HCT116 (cell line): ENCODE measurements at regions not wholly inside any gene's neighbourhood (a gene's known extent, or its start where the extent isn't known, plus 50 kb on each side); places are given as distances from the start of the nearest gene placed in this dataset.

Experiments used
- ATAC-seq: fragments of 200-7000 bp; cut with Tn5 transposase; 2 replicates; pipeline ENCODE4 v1.9.1; 2020; ENCODE audit warnings: mild to moderate bottlenecking, moderate library complexity
- BruUV-seq: library from RNA; stranded (reverse); fragments of 400-500 nt; replicated peaks from 2 replicates; lab custom pipeline; 2021; lab: Mats Ljungman, UMichigan
- CTCF ChIA-PET: fragments of 300-600 bp; sonication (Branson Sonifier 250); formaldehyde crosslinking; loops from one replicate; lab custom pipeline; 2021; ENCODE audit warnings: antibody characterized with exemption; lab: Charles Lee
- POLR2A ChIA-PET: fragments of 300-600, 350-600 bp; sonication (Branson Sonifier 250); formaldehyde crosslinking; loops from one replicate; lab custom pipeline; 2021; ENCODE audit warnings: antibody characterized with exemption; lab: Charles Lee
- RAD21 ChIA-PET, 2 experiments: fragments of 300-600 bp; sonication (Branson Sonifier 250); formaldehyde crosslinking; loops; one replicate each; lab custom pipeline; 2023; ENCODE audit warnings: low total read pairs in 2 of 2; ENCODE audit not compliant: uncharacterized antibody in 2 of 2, unreplicated experiment in 2 of 2, low non-redundant PET in 1 of 2; lab: Charles Lee
- DNase-seq: peaks from one replicate; pipeline ENCODE4 v3.0.0-alpha.2; 2010; ENCODE audit warnings: low read depth, low spot score
- H2AFZ ChIP-seq: fragments of 200-600 bp; shearing (Covaris generic), sonication (generic); 2 replicates; pipeline ENCODE4 v1.6.1; 2017; ENCODE audit warnings: low read depth, mixed run types, mixed read lengths, antibody characterized with exemption, low read length; ENCODE audit not compliant: poor library complexity, severe bottlenecking
- H3K27ac ChIP-seq: 2 replicates; pipeline ENCODE4 v1.5.1; 2012; ENCODE audit warnings: low read depth, low read length
- H3K27me3 ChIP-seq: fragments of 200-600 bp; sonication (generic); 2 replicates; pipeline ENCODE4 v1.6.1; 2016; ENCODE audit warnings: mixed run types, low read length, mixed read lengths; ENCODE audit not compliant: insufficient read depth
- H3K36me3 ChIP-seq, 2 experiments: fragments of 200-500 bp in 1 of 2; fragments of 200-600 bp in 1 of 2; sonication (Bioruptor generic) in 1 of 2; sonication (generic) in 1 of 2; 2 replicates each; pipeline versions ENCODE4 v1.5.1 to v1.6.1; 2014 to 2016; ENCODE audit warnings: low read length in 2 of 2, inconsistent platforms in 1 of 2, mixed read lengths in 1 of 2, mixed run types in 1 of 2; ENCODE audit not compliant: insufficient read depth in 2 of 2, control insufficient read depth in 1 of 2
- H3K4me1 ChIP-seq, 2 experiments: fragments of 200-600 bp in 1 of 2; sonication (generic) in 1 of 2; 2 replicates each; pipeline versions ENCODE4 v1.5.1 to v1.6.1; 2012 to 2017; ENCODE audit warnings: low read length in 2 of 2, inconsistent platforms in 1 of 2, mild to moderate bottlenecking in 1 of 2, mixed read lengths in 1 of 2, mixed run types in 1 of 2, moderate library complexity in 1 of 2; ENCODE audit not compliant: insufficient read depth in 2 of 2, control insufficient read depth in 1 of 2
- H3K4me2 ChIP-seq: fragments of 200-600 bp; sonication (generic); 2 replicates; pipeline ENCODE4 v1.6.1; 2017; ENCODE audit warnings: mixed run types, low read length, mixed read lengths
- H3K4me3 ChIP-seq, 2 experiments: fragments of 200-600 bp in 1 of 2; sonication (generic) in 1 of 2; replicated peaks in 1 of 2; 2 replicates each; pipeline ENCODE4 v1.5.1; 2011 to 2016; ENCODE audit warnings: low read length in 2 of 2, control low read depth in 1 of 2, low read depth in 1 of 2, mild to moderate bottlenecking in 1 of 2, mixed read lengths in 1 of 2, mixed run types in 1 of 2
- H3K79me2 ChIP-seq: fragments of 200-600 bp; sonication (generic); 2 replicates; pipeline ENCODE4 v1.6.1; 2017; ENCODE audit warnings: mild to moderate bottlenecking, mixed run types, low read length, moderate library complexity, mixed read lengths; ENCODE audit not compliant: insufficient read depth
- H3K9ac ChIP-seq: fragments of 200-600 bp; sonication (generic); 2 replicates; pipeline ENCODE4 v1.6.1; 2016; ENCODE audit warnings: low read length, mixed read lengths
- H3K9me2 ChIP-seq: fragments of 200-600 bp; sonication (generic), shearing (Covaris generic); 2 replicates; pipeline ENCODE4 v1.6.1; 2017; ENCODE audit warnings: mixed run types, mild to moderate bottlenecking, moderate library complexity; ENCODE audit not compliant: insufficient read depth
- H3K9me3 ChIP-seq, 2 experiments: fragments of 200-500 bp in 1 of 2; fragments of 200-600 bp in 1 of 2; sonication (Bioruptor generic) in 1 of 2; sonication (generic) in 1 of 2; 2 replicates each; pipeline ENCODE4 v1.6.1; 2014 to 2017; ENCODE audit warnings: low read length in 2 of 2, mixed read lengths in 2 of 2, inconsistent platforms in 1 of 2, low read depth in 1 of 2, mild to moderate bottlenecking in 1 of 2, mixed run types in 1 of 2, moderate library complexity in 1 of 2; ENCODE audit not compliant: control insufficient read depth in 1 of 2, insufficient read depth in 1 of 2
- H4K20me1 ChIP-seq: fragments of 200-600 bp; sonication (generic), shearing (Covaris generic); 2 replicates; pipeline ENCODE4 v1.6.1; 2017; ENCODE audit warnings: mixed run types, mild to moderate bottlenecking, moderate library complexity; ENCODE audit not compliant: insufficient read depth
- CEBPB ChIP-seq: IDR thresholded peaks from 2 replicates; pipeline ENCODE4 v1.6.1; 2012; ENCODE audit warnings: low read depth
- EGR1 ChIP-seq: IDR thresholded peaks from 2 replicates; pipeline ENCODE4 v1.6.1; 2012; ENCODE audit warnings: low read depth
- FOSL1 ChIP-seq: IDR thresholded peaks from 2 replicates; pipeline ENCODE4 v1.6.1; 2012; ENCODE audit warnings: low read depth
- POLR2AphosphoS5 ChIP-seq: IDR thresholded peaks from 2 replicates; pipeline ENCODE4 v1.6.1; 2011; ENCODE audit warnings: mild to moderate bottlenecking, low read depth, low read length, moderate library complexity
- RAD21 ChIP-seq: IDR thresholded peaks from 2 replicates; pipeline ENCODE4 v1.6.1; 2012; ENCODE audit warnings: low read depth, mild to moderate bottlenecking
- YY1 ChIP-seq: IDR thresholded peaks from 2 replicates; pipeline ENCODE4 v1.6.1; 2011; ENCODE audit warnings: low read length, low read depth, moderate library complexity, mild to moderate bottlenecking; ENCODE audit not compliant: insufficient replicate concordance; ENCODE audit errors: extremely low read depth
- ZNF274 ChIP-seq: fragments of 200-500 bp; sonication (Bioruptor generic); IDR thresholded peaks from 2 replicates; pipeline ENCODE4 v1.6.1; 2014; ENCODE audit warnings: mild to moderate bottlenecking, low read depth, low read length, inconsistent platforms
- intact Hi-C: fragments of 100-400 bp; cut with micrococcal nuclease; formaldehyde crosslinking; loops from 2 replicates; pipeline ENCODE4 v1.10.0; 2022
- TF ChIP-seq, protein P1 (sequence below): IDR thresholded peaks from 2 replicates; pipeline ENCODE4 v1.6.1; 2012

DNA sequence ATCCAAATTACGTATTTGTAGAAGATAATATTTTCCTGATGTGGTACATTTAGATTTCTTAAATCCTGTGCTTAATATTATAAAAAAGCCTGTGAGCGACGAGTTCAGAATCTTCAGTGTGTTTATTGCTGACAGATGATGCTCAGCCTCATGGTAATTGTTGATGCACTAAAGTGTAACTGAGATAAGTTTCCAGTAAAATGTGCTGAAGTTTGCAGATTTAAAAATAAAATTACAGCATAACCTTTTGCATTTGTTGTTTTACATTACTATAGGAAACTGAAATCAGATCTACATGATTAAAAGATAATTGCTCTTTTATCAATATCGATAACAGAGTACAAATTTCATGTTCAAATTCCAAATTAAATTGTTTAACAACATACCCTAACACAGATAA lies 307.6 kb downstream of the FIGN start:
- Histone ChIP-seq H3K79me2 (no peaks in the 10 kb centered on the region), H4K20me1 (no peaks in the 10 kb centered on the region), H3K27me3 (no peaks in the 10 kb centered on the region; the same call in 1 of the 2 replicates), H3K9me2 (no peaks in the 10 kb centered on the region), H3K9me3 (no peaks in the 10 kb centered on the region), H3K4me1 (no peaks in the 10 kb centered on the region), H3K4me2 (no peak overlapping the region), H3K36me3 (no peaks in the 10 kb centered on the region), H2AFZ (no peak overlapping the region), H3K9ac (no peak overlapping the region), H3K4me3 (no peak overlapping the region), H3K27ac (no peak overlapping the region)
- intact Hi-C loops, result no loop called here
- CTCF ChIA-PET, result no interaction called here
- BruUV-seq, result no TSS peak
- DNase-seq (no peak), ATAC-seq (no peak)
- RAD21 ChIA-PET, result no interaction called here
- TF ChIP-seq FOSL1 (no peak), POLR2AphosphoS5 (no peak)
- TF ChIP-seq, protein P1, sequence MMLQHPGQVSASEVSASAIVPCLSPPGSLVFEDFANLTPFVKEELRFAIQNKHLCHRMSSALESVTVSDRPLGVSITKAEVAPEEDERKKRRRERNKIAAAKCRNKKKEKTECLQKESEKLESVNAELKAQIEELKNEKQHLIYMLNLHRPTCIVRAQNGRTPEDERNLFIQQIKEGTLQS, result no peak
- POLR2A ChIA-PET, result no interaction called here

DNA sequence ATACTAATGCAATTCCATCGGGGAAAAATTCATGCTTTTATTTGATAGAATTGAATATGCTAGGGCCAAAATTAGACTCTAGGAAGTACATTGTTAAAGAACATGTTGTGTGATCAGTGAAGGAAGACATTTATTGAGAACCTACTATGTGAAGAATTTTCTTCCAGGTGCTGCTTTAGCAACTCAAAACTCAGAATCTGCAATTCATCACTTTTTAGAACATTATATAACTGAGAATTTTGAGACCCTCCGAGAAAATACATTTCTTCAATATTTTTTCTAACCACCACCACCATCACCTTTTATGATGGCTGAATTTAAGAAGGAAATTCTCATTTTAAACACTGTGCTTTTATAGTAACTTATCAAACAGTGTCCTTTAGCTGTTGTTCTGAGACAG lies 315.2 kb downstream of the FIGN start:
- Histone ChIP-seq H4K20me1 (no peaks in the 10 kb centered on the region), H2AFZ (no peak overlapping the region), H3K9me3 (no peaks in the 10 kb centered on the region), H3K9me2 (no peaks in the 10 kb centered on the region), H3K4me3 (no peak overlapping the region), H3K4me2 (no peak overlapping the region), H3K36me3 (no peaks in the 10 kb centered on the region), H3K9ac (no peak overlapping the region), H3K27ac (no peak overlapping the region), H3K4me1 (no peaks in the 10 kb centered on the region), H3K79me2 (no peaks in the 10 kb centered on the region), H3K27me3 (0 out of 2 replicates have a peak, but pooled peaks cover 4% of the 10 kb centered on the region)
- no peak for ATAC-seq
- intact Hi-C loops, result no loop called here
- DNase-seq, result no peak
- no peak for TF ChIP-seq YY1
- no peak for TF ChIP-seq EGR1
- TF ChIP-seq CEBPB, result no peak
- TF ChIP-seq RAD21, result no peak
- TF ChIP-seq ZNF274, result no peak
- CTCF ChIA-PET, result no interaction called here
- POLR2A ChIA-PET, result no interaction called here
- BruUV-seq, result no TSS peak
- RAD21 ChIA-PET, result no interaction called here
